Karpas-422 (cell line): ENCODE measurements at regions not wholly inside any gene's neighbourhood (a gene's known extent, or its start where the extent isn't known, plus 50 kb on each side); places are given as distances from the start of the nearest gene placed in this dataset.

Experiments used
- DNase-seq: peaks from one replicate; pipeline ENCODE4 v3.0.0-alpha.2; 2015
- H2AFZ ChIP-seq: fragments of 200-600 bp; sonication (generic); 2 replicates; pipeline ENCODE4 v1.6.1; 2014; ENCODE audit warnings: antibody characterized with exemption, low read length, mixed read lengths
- H3K27ac ChIP-seq: fragments of 200-600 bp; sonication (generic); 2 replicates; pipeline ENCODE4 v1.5.1; 2014; ENCODE audit warnings: mild to moderate bottlenecking, low read length, moderate library complexity
- H3K27me3 ChIP-seq: fragments of 200-600 bp; sonication (generic); 2 replicates; pipeline ENCODE4 v1.6.1; 2014; ENCODE audit warnings: low read length, mixed read lengths
- H3K36me3 ChIP-seq: fragments of 200-600 bp; sonication (generic); 2 replicates; pipeline ENCODE4 v1.6.1; 2014; ENCODE audit warnings: low read length, mixed read lengths; ENCODE audit not compliant: insufficient read depth
- H3K4me1 ChIP-seq: fragments of 200-600 bp; sonication (generic); 2 replicates; pipeline ENCODE4 v1.6.1; 2014; ENCODE audit warnings: mild to moderate bottlenecking, low read length, mixed read lengths
- H3K4me2 ChIP-seq: fragments of 200-600 bp; sonication (generic); 2 replicates; pipeline ENCODE4 v1.6.1; 2014; ENCODE audit warnings: low read length, low read depth, mild to moderate bottlenecking; ENCODE audit not compliant: poor library complexity, severe bottlenecking
- H3K4me3 ChIP-seq: fragments of 200-600 bp; sonication (generic); 2 replicates; pipeline ENCODE4 v1.5.1; 2014; ENCODE audit warnings: mild to moderate bottlenecking, antibody characterized with exemption, low read length, mixed read lengths
- H3K79me2 ChIP-seq: fragments of 200-600 bp; sonication (generic); 2 replicates; pipeline ENCODE4 v1.6.1; 2014; ENCODE audit warnings: mild to moderate bottlenecking, low read length, mixed read lengths
- H3K9ac ChIP-seq: fragments of 200-600 bp; sonication (generic); 2 replicates; pipeline ENCODE4 v1.6.0; 2014; ENCODE audit warnings: low read length
- H3K9me2 ChIP-seq: fragments of 200-600 bp; sonication (generic), shearing (Covaris generic); replicated peaks from 2 replicates; pipeline ENCODE4 v1.6.0; 2014; ENCODE audit warnings: mild to moderate bottlenecking, low read length, moderate library complexity; ENCODE audit not compliant: insufficient read depth
- H3K9me3 ChIP-seq: fragments of 300-700, 200-600 bp; sonication (generic); 2 replicates; pipeline ENCODE4 v1.6.1; 2014; ENCODE audit warnings: low read length, mixed read lengths
- H4K20me1 ChIP-seq: fragments of 200-600 bp; sonication (generic); 2 replicates; pipeline ENCODE4 v1.6.1; 2014; ENCODE audit warnings: mild to moderate bottlenecking, antibody characterized with exemption, low read length, low read depth; ENCODE audit not compliant: insufficient read depth

GRCh38 chr7:145599376-145599775, 517.2 kb upstream of the CNTNAP2 start:
- Histone ChIP-seq H4K20me1 (no peaks in the 10 kb centered on the region), H2AFZ (no peak overlapping the region), H3K36me3 (no peaks in the 10 kb centered on the region), H3K4me3 (no peak overlapping the region), H3K27me3 (no peaks in the 10 kb centered on the region), H3K4me2 (no peak overlapping the region), H3K9me3 (peaks cover 26% of the 10 kb centered on the region), H3K27ac (no peak overlapping the region), H3K9me2 (no peaks in the 10 kb centered on the region), H3K79me2 (no peaks in the 10 kb centered on the region), H3K9ac (no peak overlapping the region), H3K4me1 (no peaks in the 10 kb centered on the region)
- no peak for DNase-seq

GRCh38 chr7:145584401-145584800, 532.2 kb upstream of the CNTNAP2 start:
- Histone ChIP-seq H3K27ac (no peak overlapping the region), H3K9me2 (no peaks in the 10 kb centered on the region), H3K36me3 (no peaks in the 10 kb centered on the region), H3K4me3 (no peak overlapping the region), H3K9ac (no peak overlapping the region), H3K9me3 (peaks cover 26% of the 10 kb centered on the region), H3K4me2 (no peak overlapping the region), H4K20me1 (no peaks in the 10 kb centered on the region), H3K79me2 (no peaks in the 10 kb centered on the region), H2AFZ (no peak overlapping the region), H3K27me3 (no peaks in the 10 kb centered on the region), H3K4me1 (no peaks in the 10 kb centered on the region)
- DNase-seq: no peak

- Histone ChIP-seq H4K20me1 (no peaks in the 10 kb centered on the region), H3K4me3 (no peak overlapping the region), H3K9me3 (peaks cover 28% of the 10 kb centered on the region), H2AFZ (no peak overlapping the region), H3K9me2 (no peaks in the 10 kb centered on the region), H3K27ac (no peak overlapping the region), H3K9ac (no peak overlapping the region), H3K79me2 (no peaks in the 10 kb centered on the region), H3K4me1 (no peaks in the 10 kb centered on the region), H3K4me2 (no peak overlapping the region), H3K27me3 (no peaks in the 10 kb centered on the region), H3K36me3 (no peaks in the 10 kb centered on the region)
- no peak for DNase-seq
Observed at GRCh38 chr7:145582742-145583303, 533.8 kb upstream of the CNTNAP2 start.

- H3K79me2 ChIP-seq: no peaks in the 10 kb centered on the region
- H3K4me2 ChIP-seq: no peak overlapping the region
- no peak for DNase-seq
- H3K4me3 ChIP-seq: no peak overlapping the region
- H4K20me1 ChIP-seq: no peaks in the 10 kb centered on the region
- H3K36me3 ChIP-seq: no peaks in the 10 kb centered on the region
- no peaks in the 10 kb centered on the region for H3K27me3 ChIP-seq
- H3K4me1 ChIP-seq: no peaks in the 10 kb centered on the region
- H3K27ac ChIP-seq: no peak overlapping the region
- no peak overlapping the region for H2AFZ ChIP-seq
- H3K9me3 ChIP-seq: peaks cover 4% of the 10 kb centered on the region
- H3K9ac ChIP-seq: no peak overlapping the region
- no peaks in the 10 kb centered on the region for H3K9me2 ChIP-seq
Observed at GRCh38 chr7:145557805-145558204, 558.8 kb upstream of the CNTNAP2 start.

GRCh38 chr7:145543242-145543641, 573.4 kb upstream of the CNTNAP2 start:
- Histone ChIP-seq H3K79me2 (no peaks in the 10 kb centered on the region), H3K4me3 (no peak overlapping the region), H3K27me3 (no peaks in the 10 kb centered on the region), H2AFZ (no peak overlapping the region), H3K9me3 (peaks cover 25% of the 10 kb centered on the region), H4K20me1 (no peaks in the 10 kb centered on the region), H3K9me2 (no peaks in the 10 kb centered on the region), H3K36me3 (no peaks in the 10 kb centered on the region), H3K27ac (no peak overlapping the region), H3K4me1 (no peaks in the 10 kb centered on the region), H3K4me2 (no peak overlapping the region), H3K9ac (no peak overlapping the region)
- no peak for DNase-seq

GRCh38 chr7:145539910-145540309, 576.7 kb upstream of the CNTNAP2 start:
- H3K9ac ChIP-seq: no peak overlapping the region

GRCh38 chr7:145534301-145534700, 582.3 kb upstream of the CNTNAP2 start:
- H4K20me1 ChIP-seq: no peaks in the 10 kb centered on the region
- H3K9me2 ChIP-seq: no peaks in the 10 kb centered on the region
- no peaks in the 10 kb centered on the region for H3K4me1 ChIP-seq
- DNase-seq: no peak
- no peak overlapping the region for H2AFZ ChIP-seq
- H3K27me3 ChIP-seq: no peaks in the 10 kb centered on the region
- no peak overlapping the region for H3K27ac ChIP-seq
- no peaks in the 10 kb centered on the region for H3K79me2 ChIP-seq
- H3K4me3 ChIP-seq: no peak overlapping the region
- H3K36me3 ChIP-seq: no peaks in the 10 kb centered on the region
- H3K9ac ChIP-seq: no peak overlapping the region
- no peak overlapping the region for H3K4me2 ChIP-seq
- H3K9me3 ChIP-seq: peaks cover 40% of the 10 kb centered on the region

More at GRCh38 chr7:145539910-145540309, 576.7 kb upstream of the CNTNAP2 start:
- H3K79me2 ChIP-seq: no peaks in the 10 kb centered on the region
- H4K20me1 ChIP-seq: no peaks in the 10 kb centered on the region
- H2AFZ ChIP-seq: no peak overlapping the region
- no peaks in the 10 kb centered on the region for H3K9me2 ChIP-seq
- H3K9me3 ChIP-seq: peaks cover 28% of the 10 kb centered on the region
- H3K4me1 ChIP-seq: no peaks in the 10 kb centered on the region
- H3K27ac ChIP-seq: no peak overlapping the region
- no peaks in the 10 kb centered on the region for H3K36me3 ChIP-seq
- H3K4me3 ChIP-seq: no peak overlapping the region
- H3K4me2 ChIP-seq: no peak overlapping the region
- no peak for DNase-seq
- H3K27me3 ChIP-seq: no peaks in the 10 kb centered on the region

- H3K27me3 ChIP-seq: no peaks in the 10 kb centered on the region
- no peaks in the 10 kb centered on the region for H4K20me1 ChIP-seq
- no peaks in the 10 kb centered on the region for H3K79me2 ChIP-seq
- no peaks in the 10 kb centered on the region for H3K9me2 ChIP-seq
- no peak overlapping the region for H3K4me2 ChIP-seq
- H3K36me3 ChIP-seq: no peaks in the 10 kb centered on the region
- peaks cover 11% of the 10 kb centered on the region for H3K9me3 ChIP-seq
- no peak overlapping the region for H3K9ac ChIP-seq
- DNase-seq: no peak
- no peaks in the 10 kb centered on the region for H3K4me1 ChIP-seq
- H3K4me3 ChIP-seq: no peak overlapping the region
- H2AFZ ChIP-seq: no peak overlapping the region
- no peak overlapping the region for H3K27ac ChIP-seq
Observed at GRCh38 chr7:145520284-145520683, 596.3 kb upstream of the CNTNAP2 start.

GRCh38 chr7:145511004-145511403, 605.6 kb upstream of the CNTNAP2 start:
- Histone ChIP-seq H2AFZ (no peak overlapping the region), H3K27me3 (no peaks in the 10 kb centered on the region), H3K4me2 (no peak overlapping the region), H3K4me3 (no peak overlapping the region), H3K9ac (no peak overlapping the region), H3K27ac (no peak overlapping the region), H4K20me1 (no peaks in the 10 kb centered on the region), H3K36me3 (no peaks in the 10 kb centered on the region), H3K9me3 (peaks cover 13% of the 10 kb centered on the region), H3K79me2 (no peaks in the 10 kb centered on the region), H3K4me1 (no peaks in the 10 kb centered on the region), H3K9me2 (no peaks in the 10 kb centered on the region)
- DNase-seq: no peak
